Ammon's horn (tissue), 1 donor: ENCODE measurements at regions not wholly inside any gene's neighbourhood (a gene's known extent, or its start where the extent isn't known, plus 50 kb on each side); places are given as distances from the start of the nearest gene placed in this dataset.
"Not testable (repeated sequence)": the region's sequence is repeated elsewhere in the genome, so short reads cannot be mapped to it uniquely, and the experiment has no call there.

Source experiments
- DNase-seq: peaks from one replicate; pipeline ENCODE4 v3.0.0-alpha.2; 2016; ENCODE audit warnings: low spot score

DNA sequence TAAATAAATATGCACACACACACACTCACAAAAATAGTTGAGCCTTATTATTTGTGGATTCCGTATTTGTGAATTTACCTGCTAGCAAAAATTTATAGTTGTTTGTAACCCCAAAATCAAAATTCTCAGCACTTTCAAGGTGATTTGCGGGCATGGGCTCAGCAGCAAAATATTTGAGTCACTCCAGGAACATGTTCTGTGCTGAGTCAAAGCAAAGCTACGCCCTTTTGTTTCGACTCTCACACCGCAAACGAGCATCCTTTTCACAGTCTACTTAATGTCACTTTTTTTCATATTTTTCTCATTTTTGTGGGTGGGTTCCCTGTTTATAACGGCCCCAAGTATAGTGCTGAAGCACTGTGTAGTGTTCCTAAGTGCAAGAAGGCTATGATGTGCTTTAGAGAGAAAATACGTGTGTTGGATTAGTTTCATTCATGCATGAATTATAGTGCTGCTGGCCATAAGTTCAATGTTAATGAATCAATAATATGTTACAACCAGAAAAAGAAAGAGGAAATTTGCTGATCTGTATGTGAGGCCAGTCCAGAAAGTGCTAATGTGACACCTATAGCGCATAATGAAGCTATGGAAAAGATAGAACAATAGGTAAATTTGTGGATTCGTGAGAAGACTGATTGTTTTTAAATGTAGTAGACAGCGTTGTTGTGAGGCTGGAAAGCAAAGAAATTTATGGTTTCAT, 723.2 kb upstream of the AGA start:
- no peak for DNase-seq

DNA sequence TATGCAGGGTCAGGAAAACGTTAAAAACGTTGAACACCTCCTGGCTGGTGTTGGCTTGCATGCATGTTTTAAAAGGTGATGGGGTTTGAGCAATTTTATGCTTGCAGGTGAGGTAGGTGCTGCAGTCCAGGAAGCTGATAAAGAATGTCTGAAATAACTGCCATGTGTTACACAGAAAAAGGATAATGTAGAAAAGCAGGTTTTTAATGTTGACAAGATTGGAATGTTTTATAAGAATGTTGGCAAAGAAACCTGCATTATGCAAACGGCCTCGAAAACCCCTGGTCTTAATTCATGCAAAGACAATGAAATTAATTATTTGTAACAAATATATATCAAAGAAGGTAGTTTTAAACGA, 723.7 kb upstream of the AGA start:
- DNase-seq: no peak

DNA sequence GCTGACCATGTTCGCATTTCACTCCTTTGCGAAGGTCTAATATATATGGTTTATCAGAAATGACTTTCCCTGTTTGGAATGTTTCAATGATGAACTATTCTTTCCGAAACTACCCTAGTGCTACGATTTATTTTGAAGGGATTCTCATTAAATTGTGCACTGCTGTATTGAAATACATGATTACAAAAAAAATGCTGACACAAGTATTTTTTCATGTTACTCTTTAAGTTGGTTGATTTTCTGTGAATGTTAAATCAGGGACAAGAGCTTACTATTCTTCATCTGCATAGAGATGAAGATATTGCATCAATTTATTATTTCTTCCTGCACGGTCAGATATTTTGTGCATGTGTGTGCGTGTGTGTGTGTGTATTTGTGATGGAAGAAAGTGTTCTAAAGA, 731.5 kb upstream of the AGA start:
- no peak for DNase-seq

DNA sequence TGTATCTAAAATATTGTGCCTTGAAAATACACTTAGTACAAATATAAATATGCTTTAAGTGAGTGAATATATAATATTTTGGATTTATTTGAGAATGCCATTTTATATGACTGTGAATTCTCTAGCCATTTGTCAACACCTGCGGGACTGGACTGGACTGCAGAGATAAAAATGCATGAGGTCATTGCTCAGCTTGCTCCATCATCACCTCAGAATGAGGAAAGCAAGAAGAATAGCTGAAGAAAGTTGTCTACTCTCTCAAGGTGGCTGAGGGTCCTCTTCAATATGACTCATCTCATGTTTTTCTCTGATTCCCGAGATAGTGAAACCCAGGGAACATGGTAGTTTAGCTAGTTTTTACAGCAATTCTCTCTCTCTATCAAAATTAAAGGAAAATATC, 732.5 kb upstream of the AGA start:
- DNase-seq: no peak

DNA sequence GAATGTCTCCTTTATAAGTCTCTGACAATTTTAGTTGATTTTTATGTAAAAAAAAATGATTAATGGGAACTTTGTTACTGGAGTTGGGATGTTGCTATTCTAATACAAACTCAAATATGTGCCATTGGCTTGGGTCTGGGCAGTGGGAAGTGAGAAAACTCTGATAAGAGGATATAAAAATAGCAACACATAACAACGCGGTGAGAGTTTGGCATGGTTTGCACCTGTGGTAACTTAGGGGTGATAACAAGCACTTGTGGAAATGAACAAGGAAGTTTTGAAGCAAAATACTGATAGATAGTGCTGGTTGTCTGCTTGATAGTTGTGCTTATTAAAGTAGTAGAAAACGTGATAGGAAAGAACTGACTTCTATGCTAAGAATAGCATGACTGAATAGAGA, 743.3 kb upstream of the AGA start:
- DNase-seq: no peak

DNA sequence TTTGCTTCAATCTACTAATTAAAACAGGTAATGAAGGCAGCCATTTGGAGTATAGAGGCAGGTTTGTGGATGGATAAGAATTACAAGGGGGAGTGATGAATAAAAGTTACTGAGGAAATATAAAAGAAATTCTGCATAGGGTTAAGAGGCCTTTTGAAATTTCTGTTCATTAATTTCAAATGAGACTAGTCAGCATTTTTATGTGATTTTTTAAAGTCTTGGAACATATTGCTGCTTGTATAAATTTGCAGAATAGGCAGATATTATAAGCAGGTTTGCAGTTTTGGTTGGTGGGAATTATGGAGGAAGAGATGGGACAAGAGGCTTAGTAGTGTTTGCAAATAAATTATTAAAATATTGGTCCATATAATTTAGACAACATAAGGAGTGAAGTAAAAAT, 750.4 kb upstream of the AGA start:
- no peak for DNase-seq

DNA sequence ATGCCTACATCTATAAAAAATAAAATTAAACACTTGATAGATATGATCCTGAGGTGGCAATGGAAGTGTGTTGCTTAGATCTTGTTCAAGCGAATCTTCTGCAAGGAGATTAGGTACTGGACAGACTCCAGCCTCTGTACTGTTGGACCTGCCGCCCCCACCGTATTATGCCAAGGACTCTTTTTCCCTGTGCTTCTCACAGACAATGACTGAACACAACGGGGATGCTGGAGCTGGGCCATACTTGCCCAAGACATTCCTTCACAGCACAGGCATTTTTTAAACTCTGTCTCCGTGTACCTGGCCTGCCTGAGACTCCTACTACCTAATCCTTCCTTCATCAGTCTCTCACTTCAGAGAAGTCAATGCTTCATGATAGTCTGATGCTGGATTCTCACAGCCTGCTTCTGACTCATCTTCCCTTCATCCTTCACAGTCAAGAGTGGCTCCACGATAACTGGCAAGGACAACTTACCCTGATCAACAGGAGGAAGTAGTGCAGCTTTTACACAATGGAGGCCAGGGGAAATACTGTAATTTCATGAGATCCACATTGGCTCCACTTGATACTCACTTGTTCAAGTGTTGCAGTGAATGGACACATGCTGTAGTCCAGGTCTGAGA, 754.6 kb upstream of the AGA start:
- no peak for DNase-seq

DNA sequence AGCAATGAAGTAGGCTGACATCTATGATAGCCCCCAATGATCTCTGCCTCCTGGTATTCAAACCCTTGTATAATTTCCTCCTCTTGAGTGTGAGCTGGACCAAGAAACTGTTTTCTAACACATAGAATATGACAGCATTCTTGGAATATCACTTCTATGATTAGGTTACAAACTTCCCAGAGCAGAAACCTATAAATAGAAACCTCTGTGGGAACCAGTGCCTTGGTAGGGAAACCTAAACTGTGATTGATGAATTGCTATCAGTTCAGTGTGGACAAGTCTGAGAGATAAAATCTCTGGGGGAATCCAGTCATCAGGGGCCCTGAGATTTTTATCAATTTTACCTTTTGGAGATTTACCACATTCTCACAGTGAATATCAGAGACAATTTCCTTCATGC, 756.5 kb upstream of the AGA start:
- no peak for DNase-seq

DNA sequence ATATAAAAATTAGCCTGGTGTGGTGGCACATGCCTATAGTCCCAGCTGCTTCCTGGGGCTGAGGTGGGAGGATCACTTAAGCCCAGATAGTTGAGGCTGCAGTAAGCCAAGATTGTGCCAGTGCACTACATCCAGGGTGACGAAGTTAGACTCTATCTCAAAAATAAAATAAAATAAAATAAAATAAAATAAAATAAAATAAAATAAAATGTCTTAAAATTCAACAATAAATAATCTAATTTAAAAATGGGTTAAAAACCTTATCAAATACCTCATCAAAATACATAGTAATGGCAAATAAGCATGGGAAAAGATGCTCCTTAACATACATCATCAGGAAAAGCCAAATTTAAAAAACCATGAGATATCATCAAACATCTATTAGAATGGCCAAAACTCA, 760.2 kb upstream of the AGA start:
- DNase-seq: no peak

DNA sequence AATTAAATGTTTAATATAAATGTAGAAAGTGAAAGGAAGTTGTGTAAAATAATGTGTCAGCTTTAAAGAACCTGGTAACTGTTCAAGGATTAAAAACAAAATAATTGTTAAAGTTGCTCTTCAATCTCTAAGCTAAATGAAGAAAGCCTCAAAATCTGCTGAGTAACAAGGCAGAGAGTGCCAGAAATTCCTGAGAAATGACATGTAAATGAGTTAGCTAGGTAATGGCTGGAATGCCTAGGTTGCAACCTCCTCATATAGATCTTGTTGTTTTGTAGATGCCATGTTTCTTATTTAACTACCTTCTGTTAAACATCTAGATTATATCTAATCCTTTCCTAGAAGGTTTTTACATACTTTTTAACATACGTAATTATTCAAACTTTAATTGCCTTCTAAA, 763.6 kb upstream of the AGA start:
- DNase-seq: no peak

DNA sequence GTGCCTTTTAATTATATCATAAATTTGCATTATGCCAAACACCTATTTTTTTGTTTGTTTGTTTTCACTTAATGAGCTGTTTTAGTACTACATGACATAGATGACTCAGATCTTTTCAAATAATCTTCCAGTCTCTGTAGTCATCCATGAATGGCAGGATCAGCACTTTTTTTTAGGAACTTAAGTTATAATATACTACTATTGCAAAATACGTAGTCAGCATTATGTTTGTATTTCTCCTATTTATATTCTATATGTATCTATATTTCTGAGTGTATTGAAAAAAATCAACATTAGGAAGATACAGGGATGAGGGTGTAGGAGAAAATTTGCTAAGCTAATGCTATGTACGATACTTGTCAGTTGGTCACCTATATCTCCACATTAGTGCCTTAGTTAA, 773.1 kb upstream of the AGA start:
- DNase-seq: no peak

DNA sequence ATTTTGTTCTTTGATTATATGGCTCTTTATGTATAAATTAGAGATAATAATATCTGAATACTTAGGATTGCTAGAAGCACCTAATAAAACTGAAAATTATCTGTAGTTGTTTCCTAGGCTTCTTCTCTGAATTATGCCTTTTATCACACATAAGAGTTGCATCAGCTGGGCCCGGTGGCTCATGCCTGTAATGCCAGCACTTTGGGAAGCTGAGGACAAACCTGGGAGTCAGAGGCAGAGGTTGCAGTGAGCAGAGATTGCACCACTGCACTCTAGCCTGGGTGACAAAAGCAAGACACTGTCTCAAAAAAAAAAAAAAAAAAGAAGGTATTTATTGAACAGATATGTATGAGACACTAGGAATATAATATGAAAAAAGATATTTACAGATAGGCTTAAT, 773.5 kb upstream of the AGA start:
- no peak for DNase-seq

DNA sequence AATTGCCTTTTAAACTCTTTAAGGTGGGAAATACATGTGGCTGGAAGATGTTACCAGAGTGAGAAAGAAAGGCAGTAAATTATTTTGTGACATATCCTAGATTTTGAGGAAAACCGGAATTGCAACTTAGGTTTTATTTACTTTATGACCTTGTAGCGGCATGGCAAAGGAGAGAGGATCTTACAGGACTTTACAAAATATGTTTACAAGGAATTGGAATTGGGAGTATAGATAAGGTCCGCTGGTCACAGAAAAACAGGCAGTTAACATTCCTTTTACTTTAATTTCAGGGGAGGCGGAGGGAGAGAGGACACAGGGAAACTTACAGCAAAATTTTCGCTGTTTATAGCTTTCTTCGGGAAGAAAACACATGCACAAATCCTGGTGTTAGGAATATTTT, 784.2 kb upstream of the AGA start:
- not testable (repeated sequence) for DNase-seq

DNA sequence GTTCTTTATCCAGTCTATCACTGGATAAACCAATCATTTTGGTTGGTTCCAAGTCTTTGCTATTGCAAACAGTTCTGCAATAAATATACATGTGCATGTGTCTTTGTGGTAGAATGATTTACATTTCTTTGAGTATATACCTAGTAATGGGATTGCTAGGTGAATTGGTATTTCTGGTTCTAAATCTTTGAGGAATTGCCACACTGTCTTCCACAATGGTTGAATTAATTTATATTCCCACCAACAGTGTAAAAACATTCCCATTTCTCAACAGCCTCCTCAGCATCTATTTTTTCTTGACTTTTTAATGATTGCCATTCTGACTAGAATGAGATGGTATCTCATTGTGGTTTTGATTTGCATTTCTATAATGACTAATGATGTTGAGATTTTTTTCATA, 791.7 kb upstream of the AGA start:
- DNase-seq: no peak

DNA sequence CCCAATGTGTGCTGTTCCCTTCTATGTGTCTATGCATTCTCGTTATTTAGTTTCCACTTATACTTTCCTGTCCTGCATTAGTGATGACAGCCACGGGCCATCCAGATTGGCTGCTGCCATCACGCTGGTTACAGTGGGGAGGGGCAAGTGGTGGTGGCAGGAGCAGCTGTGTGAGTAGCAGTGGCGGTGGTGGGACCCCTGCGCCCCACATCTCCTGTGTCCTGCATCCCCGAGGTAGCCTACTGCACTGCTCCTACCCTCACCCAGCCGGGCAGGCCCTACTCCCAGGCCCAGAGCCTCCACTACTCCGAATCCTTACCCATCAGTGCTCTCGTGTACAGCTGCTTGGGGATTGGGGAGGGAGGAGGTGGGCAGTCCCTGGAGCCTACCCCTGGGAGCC, 798.7 kb upstream of the AGA start:
- no peak for DNase-seq

DNA sequence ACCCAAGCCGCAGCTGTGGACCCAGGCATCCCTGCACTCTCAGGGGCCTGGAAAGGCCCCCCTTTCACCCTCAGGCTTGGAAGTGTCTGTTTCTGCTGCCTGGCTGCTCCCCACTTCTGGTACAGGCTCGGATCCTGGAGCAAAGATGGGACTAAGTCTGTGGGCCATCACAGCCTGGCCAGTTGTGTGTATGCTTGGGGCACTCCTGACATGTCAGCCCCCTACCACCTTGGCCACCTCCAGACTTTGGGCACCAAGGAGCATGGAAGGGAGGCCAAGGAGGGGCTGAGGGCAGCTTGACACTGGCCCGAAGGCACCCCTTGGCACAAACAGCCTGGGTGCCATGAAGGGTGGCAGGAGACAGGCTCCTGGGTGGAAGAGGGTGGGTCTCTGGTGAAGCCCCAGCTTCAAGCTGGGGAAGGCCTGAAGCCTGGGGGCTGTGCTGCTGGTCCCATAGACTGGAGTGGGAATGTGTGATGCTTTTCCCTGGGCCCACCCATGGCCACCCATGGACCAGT, 799.4 kb upstream of the AGA start:
- DNase-seq: no peak

DNA sequence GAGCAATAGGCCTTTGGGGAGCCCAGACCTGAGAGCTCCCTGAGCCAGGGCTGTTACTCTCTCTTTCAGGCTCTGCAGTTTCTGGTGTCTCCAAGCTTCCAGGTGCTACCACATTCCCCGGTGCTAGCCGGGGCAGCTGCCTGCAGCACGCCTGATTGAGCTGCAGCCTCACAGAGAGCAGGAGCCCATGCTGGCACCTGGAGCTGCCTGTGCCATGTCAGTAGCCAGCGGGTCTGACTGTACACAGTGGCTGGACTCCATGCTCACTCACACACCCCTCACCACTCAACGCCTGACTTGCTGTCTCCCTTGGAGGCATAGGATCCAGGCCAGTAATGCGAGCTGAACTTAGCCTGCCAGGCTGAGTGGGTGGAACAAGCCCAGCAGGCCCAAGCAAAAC, 800.4 kb upstream of the AGA start:
- DNase-seq: no peak

DNA sequence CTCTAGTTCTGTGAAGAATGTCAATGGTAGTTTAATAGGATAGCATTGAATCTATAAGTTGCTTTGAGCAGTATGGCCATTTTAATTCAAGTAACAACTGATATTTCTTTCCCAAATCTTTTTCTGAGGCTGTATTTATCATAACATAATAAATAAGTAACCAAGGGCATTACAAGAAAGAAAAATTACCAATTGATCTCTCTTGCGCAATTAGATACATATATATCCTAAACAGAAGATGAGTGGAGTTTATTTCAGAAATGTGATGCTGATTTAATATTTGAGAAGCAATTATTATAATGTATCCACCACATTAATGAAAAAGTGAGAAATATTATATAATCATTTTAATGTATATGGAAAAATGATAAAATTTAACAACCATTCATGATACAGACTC, 802.5 kb upstream of the AGA start:
- no peak for DNase-seq

DNA sequence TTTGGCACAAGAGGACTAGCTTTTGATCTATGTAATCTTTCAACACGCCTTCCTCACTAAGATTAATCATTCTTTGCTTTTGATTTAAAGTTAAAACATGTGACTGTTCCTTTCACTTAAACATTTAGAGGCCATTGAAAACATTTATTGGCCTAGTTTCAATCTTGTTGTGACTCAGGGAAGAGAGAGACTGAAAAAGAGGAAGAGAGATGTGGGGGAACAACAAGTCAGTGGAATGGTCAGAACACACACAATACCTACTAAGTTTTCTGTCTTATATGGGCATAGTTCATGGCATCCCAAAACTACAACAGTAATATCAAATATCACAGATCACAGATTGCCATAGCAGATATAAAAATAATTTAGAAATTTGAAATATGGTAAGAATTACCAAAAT, 812.9 kb upstream of the AGA start:
- DNase-seq: no peak

DNA sequence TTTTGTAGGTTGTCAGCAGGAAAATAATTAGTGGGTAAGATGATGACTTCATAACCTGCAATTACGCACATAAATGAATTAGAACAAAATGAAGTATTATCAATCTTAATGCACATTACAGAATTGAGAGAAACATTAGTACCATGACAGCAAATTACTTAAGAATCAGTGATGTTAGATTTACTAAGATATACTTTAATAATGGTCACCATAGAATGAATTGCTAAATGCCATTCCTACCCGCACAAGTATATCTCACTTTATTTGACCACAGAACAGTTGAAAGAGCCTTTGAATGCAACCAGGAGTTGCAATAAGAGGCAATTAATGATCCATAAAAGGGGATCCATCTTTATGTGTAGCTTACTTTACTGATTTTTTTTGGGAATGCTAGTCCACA, 816.4 kb upstream of the AGA start:
- no peak for DNase-seq

DNA sequence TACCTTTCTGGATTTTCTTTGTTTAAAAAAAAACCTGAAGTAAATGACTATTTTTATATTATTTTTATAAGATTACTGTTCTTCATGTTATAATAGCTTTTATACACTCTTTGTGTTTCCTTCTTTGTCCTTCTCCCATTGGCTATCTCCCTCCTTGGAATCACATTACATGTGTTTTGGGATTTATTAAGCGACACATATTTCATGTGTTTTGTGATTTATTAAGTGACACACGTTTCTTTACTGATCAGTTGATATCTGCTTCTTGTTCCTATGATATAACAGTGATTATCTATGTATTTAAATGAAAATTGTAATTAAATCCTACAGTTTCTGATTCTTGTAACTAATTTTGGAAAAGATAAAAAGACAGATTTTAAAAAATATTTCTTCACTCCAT, 817.3 kb upstream of the AGA start:
- no peak for DNase-seq

DNA sequence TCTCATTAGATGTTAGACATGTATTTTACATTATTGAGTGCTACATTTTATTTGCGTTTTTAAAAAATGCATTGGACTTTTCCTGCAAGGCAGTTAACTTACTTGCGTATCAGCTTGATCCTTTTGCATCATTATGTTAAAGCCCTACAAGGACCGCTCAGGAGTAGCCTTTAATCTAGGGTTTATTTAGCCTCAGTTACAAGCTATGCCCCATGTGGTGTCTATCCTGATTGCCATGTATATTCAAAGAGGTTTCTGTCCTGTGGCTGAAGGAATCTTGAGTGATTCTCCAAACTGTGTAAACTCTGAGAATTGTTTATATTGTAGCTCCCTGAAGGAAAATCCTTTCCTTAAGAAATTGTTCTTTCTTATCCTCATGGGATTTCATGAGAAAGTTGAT, 821.8 kb upstream of the AGA start:
- no peak for DNase-seq

DNA sequence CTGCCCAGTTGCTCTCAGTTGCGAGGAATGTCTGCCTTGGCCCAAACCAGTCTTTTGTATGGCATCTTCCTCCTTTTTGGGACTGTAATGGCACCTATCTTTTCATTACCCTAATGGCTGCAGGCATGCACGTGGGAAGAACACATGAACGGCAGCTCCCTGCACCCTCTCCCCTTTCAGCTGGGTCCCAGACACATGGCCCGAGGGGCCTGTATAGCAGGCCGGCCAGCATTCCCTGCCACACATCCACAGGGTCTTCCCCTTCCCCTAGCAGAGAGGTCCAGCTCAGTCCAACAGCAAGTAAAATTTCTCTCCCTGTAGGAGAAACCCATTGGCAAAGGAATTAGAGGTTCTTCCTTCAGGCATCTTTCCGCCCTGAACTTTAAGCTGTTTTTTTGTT, 829.1 kb upstream of the AGA start:
- no peak for DNase-seq

DNA sequence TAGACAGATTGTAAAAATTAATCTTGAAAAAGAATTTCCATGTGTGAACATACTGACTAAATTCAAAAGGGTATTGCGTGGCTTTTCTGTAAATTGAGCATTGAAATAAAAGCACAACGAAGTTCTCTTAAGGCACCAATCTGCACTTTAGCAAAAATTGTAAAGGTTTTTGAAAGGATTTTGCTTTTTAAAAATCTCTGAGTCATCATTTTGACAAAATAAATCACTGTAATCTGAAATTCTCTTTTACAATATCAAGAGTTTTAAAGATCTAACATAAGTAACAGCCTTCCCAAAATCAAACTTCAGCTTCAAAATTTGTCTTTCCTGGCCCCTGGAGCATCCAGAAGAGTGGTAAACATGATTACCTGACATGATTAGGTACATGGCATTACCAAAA, 830.9 kb upstream of the AGA start:
- DNase-seq: no peak
